ENCODE measurements at regions not wholly inside any gene's neighbourhood (a gene's known extent, or its start where the extent isn't known, plus 50 kb on each side); places are given as distances from the start of the nearest gene placed in this dataset.

- TF ChIP-seq, protein P1, sequence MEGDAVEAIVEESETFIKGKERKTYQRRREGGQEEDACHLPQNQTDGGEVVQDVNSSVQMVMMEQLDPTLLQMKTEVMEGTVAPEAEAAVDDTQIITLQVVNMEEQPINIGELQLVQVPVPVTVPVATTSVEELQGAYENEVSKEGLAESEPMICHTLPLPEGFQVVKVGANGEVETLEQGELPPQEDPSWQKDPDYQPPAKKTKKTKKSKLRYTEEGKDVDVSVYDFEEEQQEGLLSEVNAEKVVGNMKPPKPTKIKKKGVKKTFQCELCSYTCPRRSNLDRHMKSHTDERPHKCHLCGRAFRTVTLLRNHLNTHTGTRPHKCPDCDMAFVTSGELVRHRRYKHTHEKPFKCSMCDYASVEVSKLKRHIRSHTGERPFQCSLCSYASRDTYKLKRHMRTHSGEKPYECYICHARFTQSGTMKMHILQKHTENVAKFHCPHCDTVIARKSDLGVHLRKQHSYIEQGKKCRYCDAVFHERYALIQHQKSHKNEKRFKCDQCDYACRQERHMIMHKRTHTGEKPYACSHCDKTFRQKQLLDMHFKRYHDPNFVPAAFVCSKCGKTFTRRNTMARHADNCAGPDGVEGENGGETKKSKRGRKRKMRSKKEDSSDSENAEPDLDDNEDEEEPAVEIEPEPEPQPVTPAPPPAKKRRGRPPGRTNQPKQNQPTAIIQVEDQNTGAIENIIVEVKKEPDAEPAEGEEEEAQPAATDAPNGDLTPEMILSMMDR (tag by site-specific recombination; IDR thresholded peaks at IDR 0.05), result no peak
- TF ChIP-seq ZBTB20 (tag by site-specific recombination; IDR thresholded peaks at IDR 0.05) (no peak), PATZ1 (tag by site-specific recombination; IDR thresholded peaks at IDR 0.05) (no peak), GLI2 (tag by site-specific recombination; IDR thresholded peaks at IDR 0.05; ENCODE audit: borderline replicate concordance, low read depth) (no peak), ZNF558 (tag by site-specific recombination; IDR thresholded peaks at IDR 0.05) (no peak), ZBTB17 (tag by site-specific recombination; IDR thresholded peaks at IDR 0.05) (no peak), BCL11A (tag by site-specific recombination; IDR thresholded peaks at IDR 0.05; ENCODE audit: low read depth) (no peak), GLI4 (tag by site-specific recombination; IDR thresholded peaks at IDR 0.05) (no peak), ZNF513 (tag by site-specific recombination; IDR thresholded peaks at IDR 0.05) (no peak), ZNF292 (tag by site-specific recombination; IDR thresholded peaks at IDR 0.05; ENCODE audit: borderline replicate concordance, low read depth) (no peak), ZNF433 (tag by site-specific recombination; IDR thresholded peaks at IDR 0.05; ENCODE audit: low read depth) (no peak)
- TF ChIP-seq, protein P2, sequence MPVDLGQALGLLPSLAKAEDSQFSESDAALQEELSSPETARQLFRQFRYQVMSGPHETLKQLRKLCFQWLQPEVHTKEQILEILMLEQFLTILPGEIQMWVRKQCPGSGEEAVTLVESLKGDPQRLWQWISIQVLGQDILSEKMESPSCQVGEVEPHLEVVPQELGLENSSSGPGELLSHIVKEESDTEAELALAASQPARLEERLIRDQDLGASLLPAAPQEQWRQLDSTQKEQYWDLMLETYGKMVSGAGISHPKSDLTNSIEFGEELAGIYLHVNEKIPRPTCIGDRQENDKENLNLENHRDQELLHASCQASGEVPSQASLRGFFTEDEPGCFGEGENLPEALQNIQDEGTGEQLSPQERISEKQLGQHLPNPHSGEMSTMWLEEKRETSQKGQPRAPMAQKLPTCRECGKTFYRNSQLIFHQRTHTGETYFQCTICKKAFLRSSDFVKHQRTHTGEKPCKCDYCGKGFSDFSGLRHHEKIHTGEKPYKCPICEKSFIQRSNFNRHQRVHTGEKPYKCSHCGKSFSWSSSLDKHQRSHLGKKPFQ (tag by site-specific recombination; IDR thresholded peaks at IDR 0.05), result no peak
These were observed 1569.4 kb upstream of the PRR20A start for GRCh38 chr13:55571237-55571867.
